A549 (cell line): ENCODE measurements at regions not wholly inside any gene's neighbourhood (a gene's known extent, or its start where the extent isn't known, plus 50 kb on each side); places are given as distances from the start of the nearest gene placed in this dataset.

Source experiments
- CEBPB ChIP-seq, 2 experiments: fragments of >200 bp in 1 of 2; sonication (Bioruptor Twin) in 1 of 2; formaldehyde crosslinking in 1 of 2; IDR thresholded peaks; 2 replicates each; pipeline ENCODE4 v1.6.1; 2012 to 2016
- CHD4 ChIP-seq: fragments of 200-600 bp; sonication (generic); IDR thresholded peaks from 2 replicates; pipeline ENCODE4 v1.6.1; 2016; ENCODE audit warnings: antibody characterized with exemption, mild to moderate bottlenecking, borderline replicate concordance
- CTCF ChIP-seq: fragments of >200 bp; sonication (Bioruptor Twin); formaldehyde crosslinking; IDR thresholded peaks from 3 replicates; pipeline ENCODE4 v1.5.1; 2016

GRCh38 chr12:62191491-62192179, 68.6 kb upstream of the USP15 start:
- TF ChIP-seq CTCF, result no peak
- TF ChIP-seq CHD4, result no peak
- no peak for TF ChIP-seq CEBPB (IDR thresholded peaks at IDR 0.05)
